ENCODE measurements at regions not wholly inside any gene's neighbourhood (a gene's known extent, or its start where the extent isn't known, plus 50 kb on each side); places are given as distances from the start of the nearest gene placed in this dataset.
"Not testable (repeated sequence)": the region's sequence is repeated elsewhere in the genome, so short reads cannot be mapped to it uniquely, and the experiment has no call there.

- DNase-seq, result no peak
- H3K27me3 ChIP-seq, result no peaks in the 10 kb centered on the region
- no peak for ATAC-seq
- H3K4me3 ChIP-seq, result no peak overlapping the region
- intact Hi-C loops (cut with DNase I), result no loop called here
- H3K27ac ChIP-seq, result no peak overlapping the region
- TF ChIP-seq, protein P1, sequence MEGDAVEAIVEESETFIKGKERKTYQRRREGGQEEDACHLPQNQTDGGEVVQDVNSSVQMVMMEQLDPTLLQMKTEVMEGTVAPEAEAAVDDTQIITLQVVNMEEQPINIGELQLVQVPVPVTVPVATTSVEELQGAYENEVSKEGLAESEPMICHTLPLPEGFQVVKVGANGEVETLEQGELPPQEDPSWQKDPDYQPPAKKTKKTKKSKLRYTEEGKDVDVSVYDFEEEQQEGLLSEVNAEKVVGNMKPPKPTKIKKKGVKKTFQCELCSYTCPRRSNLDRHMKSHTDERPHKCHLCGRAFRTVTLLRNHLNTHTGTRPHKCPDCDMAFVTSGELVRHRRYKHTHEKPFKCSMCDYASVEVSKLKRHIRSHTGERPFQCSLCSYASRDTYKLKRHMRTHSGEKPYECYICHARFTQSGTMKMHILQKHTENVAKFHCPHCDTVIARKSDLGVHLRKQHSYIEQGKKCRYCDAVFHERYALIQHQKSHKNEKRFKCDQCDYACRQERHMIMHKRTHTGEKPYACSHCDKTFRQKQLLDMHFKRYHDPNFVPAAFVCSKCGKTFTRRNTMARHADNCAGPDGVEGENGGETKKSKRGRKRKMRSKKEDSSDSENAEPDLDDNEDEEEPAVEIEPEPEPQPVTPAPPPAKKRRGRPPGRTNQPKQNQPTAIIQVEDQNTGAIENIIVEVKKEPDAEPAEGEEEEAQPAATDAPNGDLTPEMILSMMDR (IDR thresholded peaks at IDR 0.05), result no peak
- peaks cover 0 to 36% (median 0%) of the 10 kb centered on the region in 11 donors for H3K9me3 ChIP-seq
- H3K36me3 ChIP-seq, result no peaks in the 10 kb centered on the region
- H3K4me1 ChIP-seq, result no peaks in the 10 kb centered on the region
Observed at GRCh38 chr3:759106-759505, 333.7 kb upstream of the CNTN6 start.

DNA sequence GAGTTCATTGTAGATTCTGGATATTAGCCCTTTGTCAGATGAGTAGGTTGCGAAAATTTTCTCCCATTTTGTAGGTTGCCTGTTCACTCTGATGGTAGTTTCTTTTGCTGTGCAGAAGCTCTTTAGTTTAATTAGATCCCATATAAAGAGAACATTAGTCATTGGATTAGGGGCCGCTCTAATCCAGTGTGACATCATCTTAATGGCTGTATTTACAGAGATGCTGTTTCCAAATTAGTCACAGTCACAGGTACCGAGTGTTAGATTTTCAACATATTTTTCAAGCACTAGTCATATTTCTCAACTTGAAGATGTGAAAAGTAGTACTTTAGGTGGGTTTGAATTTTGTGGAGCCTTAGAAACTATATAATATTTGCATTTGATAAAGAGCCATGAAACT lies 319.4 kb upstream of the CNTN6 start:
- intact Hi-C loops (cut with DNase I); H3K4me1 ChIP-seq; ATAC-seq; DNase-seq; H3K27me3 ChIP-seq; H3K36me3 ChIP-seq; H3K27ac ChIP-seq; H3K4me3 ChIP-seq: not testable (repeated sequence)
- 83 to 86% methylated on average over 3 of the region's 3 CpGs for WGBS, 2 donors
- peaks cover 0 to 18% (median 0%) of the 10 kb centered on the region in 11 donors for H3K9me3 ChIP-seq

DNA sequence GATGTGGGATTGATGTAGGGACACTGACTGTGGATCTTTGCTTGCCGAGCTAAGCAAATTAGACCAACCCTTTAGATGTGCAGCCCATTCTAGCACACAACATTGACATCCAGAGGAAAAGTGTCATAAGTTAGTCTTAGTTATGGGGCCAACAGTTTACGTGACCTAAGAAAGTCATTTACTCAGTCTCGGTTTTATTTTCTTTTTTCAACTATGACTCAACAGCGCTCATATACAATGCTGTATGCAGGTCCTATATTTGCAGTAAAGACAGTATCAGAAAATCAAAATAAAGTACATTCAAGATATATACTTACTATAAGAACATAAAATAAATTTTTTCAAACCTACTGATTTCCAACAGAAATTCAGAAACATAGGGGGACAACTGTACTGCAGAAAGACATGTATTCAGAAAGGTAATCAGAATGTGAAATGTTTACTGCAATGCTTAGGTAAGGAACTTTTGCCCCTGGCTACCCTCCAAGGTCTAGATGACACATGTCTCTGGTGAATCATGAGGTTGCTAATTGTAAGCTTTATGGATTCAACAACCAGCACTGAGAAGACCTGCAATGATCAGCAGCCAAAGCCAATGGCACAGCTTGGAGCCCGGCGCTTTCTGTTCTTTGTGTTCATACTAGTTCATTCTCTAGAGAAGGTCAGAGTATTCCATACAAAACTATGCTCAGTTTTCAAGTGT lies 317.5 kb upstream of the CNTN6 start:
- no peak overlapping the region for H3K4me3 ChIP-seq
- no peak for DNase-seq
- no peaks in the 10 kb centered on the region for H3K4me1 ChIP-seq
- intact Hi-C loops (cut with DNase I), result no loop called here
- TF ChIP-seq, protein P1 (IDR thresholded peaks at IDR 0.05), result no peak
- ATAC-seq, result no peak
- no peaks in the 10 kb centered on the region for H3K36me3 ChIP-seq
- WGBS, 2 donors, result 83 to 85% methylated on average over 6 of the region's 6 CpGs
- H3K9me3 ChIP-seq, result peaks cover 0 to 14% (median 0%) of the 10 kb centered on the region in 11 donors
- no peak overlapping the region for H3K27ac ChIP-seq
- H3K27me3 ChIP-seq, result no peaks in the 10 kb centered on the region

DNA sequence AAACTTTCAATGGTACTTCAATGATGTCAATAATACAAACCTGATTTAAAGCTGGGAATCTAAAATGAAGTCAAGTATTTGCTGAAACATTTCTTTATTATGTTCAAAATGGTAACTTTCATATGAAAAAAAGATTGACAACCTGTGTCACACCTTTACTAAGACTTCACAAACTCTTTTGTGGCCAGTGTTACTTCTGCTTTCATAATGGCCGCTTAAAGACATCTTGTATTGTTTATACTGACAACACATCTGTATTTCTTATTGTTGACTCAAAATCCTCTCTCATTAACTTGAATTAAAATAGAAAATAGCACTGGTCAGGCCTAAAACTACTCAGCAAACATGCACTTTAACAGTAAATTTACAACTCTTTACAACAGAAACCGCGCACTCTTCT lies 312.3 kb upstream of the CNTN6 start:
- TF ChIP-seq, protein P1 (IDR thresholded peaks at IDR 0.05), result no peak
- no peak for ATAC-seq
- Histone ChIP-seq H3K36me3 (no peaks in the 10 kb centered on the region), H3K27ac (no peak overlapping the region), H3K9me3 (peaks cover 0 to 19% (median 0%) of the 10 kb centered on the region in 11 donors), H3K4me3 (no peak overlapping the region), H3K27me3 (no peaks in the 10 kb centered on the region), H3K4me1 (no peaks in the 10 kb centered on the region)
- intact Hi-C loops (cut with DNase I), result loop anchor here in 1 of 10 donors (10.0 kb wide), 1 partner anchor 1274 kb away; no protein-coding TSS in a partner anchor
- no peak for DNase-seq
- WGBS, 2 donors, result 74 to 91% methylated on average over 3 of the region's 3 CpGs

GRCh38 chr3:791442-791841 lies 301.4 kb upstream of the CNTN6 start:
- H3K4me1 ChIP-seq, result no peaks in the 10 kb centered on the region
- intact Hi-C loops (cut with DNase I), result no loop called here
- H3K27me3 ChIP-seq, result no peaks in the 10 kb centered on the region
- DNase-seq (no peak), ATAC-seq (no peak)
- H3K27ac ChIP-seq, result no peak overlapping the region
- peaks cover 0 to 40% (median 0%) of the 10 kb centered on the region in 11 donors for H3K9me3 ChIP-seq
- H3K36me3 ChIP-seq, result no peaks in the 10 kb centered on the region
- WGBS, 2 donors, result 90 to 92% methylated on average over 5 of the region's 5 CpGs
- H3K4me3 ChIP-seq, result no peak overlapping the region
- TF ChIP-seq, protein P1 (IDR thresholded peaks at IDR 0.05), result no peak
